ENCODE measurements at regions not wholly inside any gene's neighbourhood (a gene's known extent, or its start where the extent isn't known, plus 50 kb on each side); places are given as distances from the start of the nearest gene placed in this dataset.

DNA sequence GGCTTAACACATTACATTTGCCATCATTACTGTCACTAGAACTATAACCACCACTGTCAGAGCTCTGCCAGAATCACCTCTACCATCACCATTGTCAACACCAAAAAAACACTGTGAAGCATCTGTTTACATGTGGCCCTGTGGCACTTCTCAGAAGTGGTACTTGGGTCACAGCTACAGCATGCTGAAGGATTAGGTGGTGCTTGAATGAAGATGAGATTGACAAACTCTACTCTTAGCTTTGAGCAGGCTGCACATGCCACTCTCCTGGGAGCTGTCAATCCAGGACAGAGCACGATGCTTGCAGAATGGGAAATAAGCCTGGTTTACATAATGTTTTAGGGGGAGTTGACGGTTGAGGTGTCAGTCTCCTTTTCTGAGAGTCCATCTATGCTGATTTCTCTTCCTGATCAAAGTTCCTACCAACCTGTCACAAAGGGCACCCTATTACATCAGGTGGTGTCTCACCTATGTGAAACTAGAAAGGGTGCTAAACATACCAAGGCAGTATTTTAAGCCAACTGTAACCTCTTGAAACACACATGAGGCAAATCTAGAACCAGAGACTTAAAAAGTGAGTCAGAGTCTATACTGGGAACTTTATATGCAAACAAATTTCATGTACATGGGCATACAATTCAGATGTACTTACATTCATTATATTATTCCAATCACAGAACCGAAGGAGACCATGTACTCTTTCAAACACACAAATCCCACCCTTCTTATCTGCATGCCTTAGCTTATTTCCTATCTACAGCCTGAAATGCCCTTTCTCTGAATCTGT lies 258.7 kb downstream of the EMP1 start:
- Histone ChIP-seq H3K9me3 (replicated peaks; ENCODE audit: control insufficient read depth, insufficient read depth, low read length) (no peaks in the 10 kb centered on the region), H3K4me2 (ENCODE audit: control insufficient read depth, insufficient read depth) (no peak overlapping the region), H3K9ac (ENCODE audit: control insufficient read depth, insufficient read depth, low read length) (no peak overlapping the region), H3K27me3 (replicated peaks in 1 of 2; ENCODE audit: control insufficient read depth in 2 of 2, insufficient read depth in 2 of 2, low read length in 1 of 2) (no peaks in the 10 kb centered on the region), H3K36me3 (ENCODE audit: control insufficient read depth in 2 of 2, insufficient read depth in 2 of 2, low read length in 1 of 2) (no peaks in the 10 kb centered on the region), H4K20me1 (ENCODE audit: control insufficient read depth, insufficient read depth) (no peaks in the 10 kb centered on the region), H2AFZ (ENCODE audit: control insufficient read depth, low read depth, low read length) (no peak overlapping the region), H3K27ac (ENCODE audit: control insufficient read depth, insufficient read depth) (no peak overlapping the region), H3K4me3 (no peak overlapping the region), H3K79me2 (ENCODE audit: control insufficient read depth, insufficient read depth, low read length) (no peaks in the 10 kb centered on the region), H3K4me1 (ENCODE audit: control insufficient read depth, insufficient read depth, low read length) (no peaks in the 10 kb centered on the region)
- TF ChIP-seq SRF (IDR thresholded peaks at IDR 0.05; ENCODE audit: low read depth in 2 of 2, low read length in 2 of 2) (no peak), BRCA1 (IDR thresholded peaks at IDR 0.05; ENCODE audit: low read depth, low read length) (no peak), CBX5 (IDR thresholded peaks at IDR 0.05; ENCODE audit: low read depth) (no peak)
- TF ChIP-seq, protein P1, sequence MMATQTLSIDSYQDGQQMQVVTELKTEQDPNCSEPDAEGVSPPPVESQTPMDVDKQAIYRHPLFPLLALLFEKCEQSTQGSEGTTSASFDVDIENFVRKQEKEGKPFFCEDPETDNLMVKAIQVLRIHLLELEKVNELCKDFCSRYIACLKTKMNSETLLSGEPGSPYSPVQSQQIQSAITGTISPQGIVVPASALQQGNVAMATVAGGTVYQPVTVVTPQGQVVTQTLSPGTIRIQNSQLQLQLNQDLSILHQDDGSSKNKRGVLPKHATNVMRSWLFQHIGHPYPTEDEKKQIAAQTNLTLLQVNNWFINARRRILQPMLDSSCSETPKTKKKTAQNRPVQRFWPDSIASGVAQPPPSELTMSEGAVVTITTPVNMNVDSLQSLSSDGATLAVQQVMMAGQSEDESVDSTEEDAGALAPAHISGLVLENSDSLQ (IDR thresholded peaks at IDR 0.05): peak; percentile 17; the same call in 1 of the 2 replicates
- in situ Hi-C loops (cut with MboI): no loop called here
- CTCF ChIA-PET: interaction anchor here (1.0 kb wide), 1 partner anchor 10 kb away, joined by 4 read pairs; no protein-coding TSS in a partner anchor
- no TSS peak for BruUV-seq (replicated peaks)
- FAIRE-seq (no peak), DNase-seq (ENCODE audit: low read depth, low spot score) (no peak), ATAC-seq (peak; percentile 89)
- SMC1A ChIA-PET (ENCODE audit: uncharacterized antibody, unreplicated experiment): interaction anchor here (0.8 kb wide), 1 partner anchor 93 kb away, joined by 3 read pairs; no protein-coding TSS in a partner anchor
- POLR2A ChIA-PET: no interaction called here
- 12% methylated on average over 3 of the region's 3 CpGs for WGBS (ENCODE audit: insufficient coverage, insufficient replicate concordance, low lambda C conversion rate, missing lambda C conversion rate)
- intact Hi-C loops (cut with micrococcal nuclease; ENCODE audit: unreplicated experiment): loop anchor here (2.0 kb wide), 1 partner anchor 18 kb away; no protein-coding TSS in a partner anchor
- RAD21 ChIA-PET (ENCODE audit: unreplicated experiment): no interaction called here

DNA sequence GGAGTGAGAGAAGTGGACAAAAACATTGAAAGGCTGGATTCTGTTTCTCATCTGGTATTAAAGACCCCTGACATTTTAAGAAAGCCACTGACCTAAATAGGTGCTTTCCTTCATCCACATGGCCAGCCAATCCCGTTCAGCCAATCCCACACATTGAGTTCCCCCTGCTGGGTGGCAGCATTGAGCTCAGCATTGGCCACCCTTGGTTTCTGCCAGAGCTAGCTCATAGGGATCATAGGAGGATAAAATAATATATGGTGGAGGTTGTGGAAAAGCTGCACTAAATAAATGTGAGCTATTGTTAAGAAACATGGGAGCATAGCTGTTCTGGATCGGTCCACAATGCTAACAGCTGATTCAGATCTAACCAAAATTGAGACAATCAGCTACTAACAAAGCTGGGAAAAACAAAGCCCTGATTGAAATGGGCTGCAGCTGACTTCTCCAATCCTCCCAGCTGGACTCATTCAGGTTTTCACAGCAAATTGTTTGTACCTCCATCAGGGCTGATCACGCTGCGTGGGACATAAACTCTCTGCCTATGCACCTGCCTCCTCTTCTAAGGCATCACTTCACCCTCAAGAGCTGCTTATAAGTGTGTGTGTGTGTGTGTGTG lies 256.5 kb downstream of the EMP1 start:
- no TSS peak for BruUV-seq (replicated peaks)
- no peak overlapping the region for H3K9ac ChIP-seq (ENCODE audit: control insufficient read depth, insufficient read depth, low read length)
- no peak overlapping the region for H3K27ac ChIP-seq (ENCODE audit: control insufficient read depth, insufficient read depth)
- no peaks in the 10 kb centered on the region for H3K79me2 ChIP-seq (ENCODE audit: control insufficient read depth, insufficient read depth, low read length)
- ChIA-PET RAD21 (ENCODE audit: unreplicated experiment) (no interaction called here), SMC1A (ENCODE audit: uncharacterized antibody, unreplicated experiment) (interaction anchor here (1.4 kb wide), 1 partner anchor 21 kb away, joined by 3 read pairs; no protein-coding TSS in a partner anchor), POLR2A (no interaction called here), CTCF (interaction anchor here (1.7 kb wide), 1 partner anchor 208 kb away, joined by 4 read pairs; no protein-coding TSS in a partner anchor)
- ATAC-seq (no peak), DNase-seq (ENCODE audit: low read depth, low spot score) (no peak), FAIRE-seq (no peak)
- H3K27me3 ChIP-seq (replicated peaks in 1 of 2; ENCODE audit: control insufficient read depth in 2 of 2, insufficient read depth in 2 of 2, low read length in 1 of 2): no peaks in the 10 kb centered on the region
- TF ChIP-seq EED (IDR thresholded peaks at IDR 0.05; ENCODE audit: low read depth): no peak
- no peak overlapping the region for H2AFZ ChIP-seq (ENCODE audit: control insufficient read depth, low read depth, low read length)
- no peak overlapping the region for H3K4me2 ChIP-seq (ENCODE audit: control insufficient read depth, insufficient read depth)
- WGBS (ENCODE audit: insufficient coverage, insufficient replicate concordance, low lambda C conversion rate, missing lambda C conversion rate): 60% methylated on average over 4 of the region's 4 CpGs
- H3K9me3 ChIP-seq (replicated peaks; ENCODE audit: control insufficient read depth, insufficient read depth, low read length): no peaks in the 10 kb centered on the region
- no peaks in the 10 kb centered on the region for H3K36me3 ChIP-seq (ENCODE audit: control insufficient read depth in 2 of 2, insufficient read depth in 2 of 2, low read length in 1 of 2)
- no peak overlapping the region for H3K4me3 ChIP-seq
- no peaks in the 10 kb centered on the region for H4K20me1 ChIP-seq (ENCODE audit: control insufficient read depth, insufficient read depth)
- intact Hi-C loops (cut with micrococcal nuclease; ENCODE audit: unreplicated experiment) (no loop called here), in situ Hi-C loops (cut with MboI) (no loop called here)
- H3K4me1 ChIP-seq (ENCODE audit: control insufficient read depth, insufficient read depth, low read length): no peaks in the 10 kb centered on the region

Data from GM12878 (cell line).